Transverse colon (tissue), 4 donors: ENCODE measurements at regions not wholly inside any gene's neighbourhood (a gene's known extent, or its start where the extent isn't known, plus 50 kb on each side); places are given as distances from the start of the nearest gene placed in this dataset.

Source experiments
- DNase-seq: peaks from one replicate; pipeline ENCODE4 v3.0.0-alpha.2; 2019
- H3K27ac ChIP-seq, 4 donors: fragments of 200-600 bp; sonication (generic); 2 replicates each; pipeline ENCODE4 v1.5.1; 2016 to 2018; ENCODE audit warnings: inconsistent platforms in 4 of 4
- H3K27me3 ChIP-seq: fragments of 200-600 bp; sonication (generic); 2 replicates; pipeline ENCODE4 v1.5.1; 2017; ENCODE audit warnings: inconsistent platforms
- H3K36me3 ChIP-seq, 4 donors: fragments of 200-600 bp; sonication (generic); 2 replicates each; pipeline ENCODE4 v1.5.1; 2017 to 2019; ENCODE audit warnings: inconsistent platforms in 4 of 4
- H3K4me1 ChIP-seq, 4 donors: fragments of 200-600 bp; sonication (generic); 2 replicates each; pipeline ENCODE4 v1.5.1; 2017 to 2020; ENCODE audit warnings: inconsistent platforms in 4 of 4
- H3K4me3 ChIP-seq, 4 donors: fragments of 200-600 bp; sonication (generic); 1 replicate in 1 of 4; 2 replicates in 3 of 4; pipeline versions ENCODE4 v1.5.1 to v1.6.1; 2017 to 2019; ENCODE audit warnings: inconsistent platforms in 4 of 4
- H3K9me3 ChIP-seq, 2 donors: fragments of 200-600 bp; sonication (generic); 2 replicates each; pipeline ENCODE4 v1.5.1; 2017 to 2019; ENCODE audit warnings: inconsistent platforms in 2 of 2
- CTCF ChIP-seq, 5 experiments: fragments of 200-600 bp in 3 of 5; fragments of 450-650 bp in 2 of 5; sonication (generic) in 3 of 5; IDR thresholded peaks; 1 replicate in 2 of 5; 2 replicates in 3 of 5; pipeline ENCODE4 v1.5.1; 2016 to 2017; ENCODE audit warnings: antibody characterized with exemption in 5 of 5, inconsistent platforms in 3 of 5, mild to moderate bottlenecking in 2 of 5, moderate library complexity in 1 of 5
- EP300 ChIP-seq: sonication (generic); formaldehyde crosslinking; IDR thresholded peaks from one replicate; pipeline ENCODE4 v1.6.1; 2017; ENCODE audit warnings: antibody characterized with exemption, low read depth
- POLR2A ChIP-seq: fragments of 450-650 bp; IDR thresholded peaks from one replicate; pipeline ENCODE4 v1.6.1; 2016; ENCODE audit warnings: antibody characterized with exemption, mild to moderate bottlenecking, moderate library complexity
- POLR2AphosphoS5 ChIP-seq, 3 donors: sonication (generic); formaldehyde crosslinking; IDR thresholded peaks; one replicate each; pipeline ENCODE4 v1.6.1; 2016; ENCODE audit warnings: antibody characterized with exemption in 3 of 3
- whole genome bisulfite sequencing, 2 donors: methylation state at CpG; one replicate each; pipeline ENCODE4 v1.1.5; 2018; ENCODE audit warnings: low coverage in 1 of 2; 5-methylcytosine and 5-hydroxymethylcytosine counted together
- in situ Hi-C, 4 donors: fragments of 200-750 bp; cut with MboI; loops; one replicate each; pipeline versions ENCODE4 v1.15.0 to v1.15.1; 2017; ENCODE audit warnings: low sequenced_read_pairs in 3 of 4, low pct_ligation_motif_present in 1 of 4, low pct_unique_long_range_greater_than_20kb in 1 of 4
- intact Hi-C: fragments of 100-400 bp; cut with DNase I; formaldehyde crosslinking; loops from one replicate; pipeline ENCODE4 v1.15.1; 2023; ENCODE audit warnings: low total_unique reads

DNA sequence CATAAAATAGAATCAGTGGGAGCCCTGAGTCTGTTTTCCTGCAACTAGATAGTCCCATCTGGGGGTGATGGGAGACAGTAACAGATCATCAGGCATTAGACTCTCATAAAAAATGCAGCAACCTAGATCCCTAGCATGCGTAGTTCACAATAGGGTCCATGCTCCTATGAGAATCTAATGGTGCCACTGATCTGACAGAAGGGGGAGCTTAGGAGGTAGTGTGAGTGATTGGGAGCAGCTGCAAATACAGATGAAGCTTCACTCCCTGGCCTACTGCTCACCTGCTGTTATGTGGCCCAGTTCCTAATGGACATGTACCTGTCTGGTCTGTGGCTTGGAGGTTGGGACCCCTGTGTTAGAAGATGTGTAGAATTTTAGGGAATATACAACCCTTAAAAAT is 904.5 kb upstream of the EPHA7 start:
- H3K27me3 ChIP-seq: no peaks in the 10 kb centered on the region
- no peaks in the 10 kb centered on the region for H3K36me3 ChIP-seq
- no peaks in the 10 kb centered on the region for H3K4me1 ChIP-seq
- TF ChIP-seq POLR2AphosphoS5 (IDR thresholded peaks at IDR 0.05): no peak
- no peak for TF ChIP-seq POLR2A
- no peak for TF ChIP-seq EP300
- TF ChIP-seq CTCF (IDR thresholded peaks at IDR 0.05): no peak
- no peak overlapping the region for H3K4me3 ChIP-seq
- intact Hi-C loops: no loop called here
- in situ Hi-C loops: no loop called here
- DNase-seq: no peak
- H3K27ac ChIP-seq: no peak overlapping the region
- WGBS, 2 donors: 80 to 92% methylated on average over 1 of the region's 1 CpG
- no peaks in the 10 kb centered on the region for H3K9me3 ChIP-seq

DNA sequence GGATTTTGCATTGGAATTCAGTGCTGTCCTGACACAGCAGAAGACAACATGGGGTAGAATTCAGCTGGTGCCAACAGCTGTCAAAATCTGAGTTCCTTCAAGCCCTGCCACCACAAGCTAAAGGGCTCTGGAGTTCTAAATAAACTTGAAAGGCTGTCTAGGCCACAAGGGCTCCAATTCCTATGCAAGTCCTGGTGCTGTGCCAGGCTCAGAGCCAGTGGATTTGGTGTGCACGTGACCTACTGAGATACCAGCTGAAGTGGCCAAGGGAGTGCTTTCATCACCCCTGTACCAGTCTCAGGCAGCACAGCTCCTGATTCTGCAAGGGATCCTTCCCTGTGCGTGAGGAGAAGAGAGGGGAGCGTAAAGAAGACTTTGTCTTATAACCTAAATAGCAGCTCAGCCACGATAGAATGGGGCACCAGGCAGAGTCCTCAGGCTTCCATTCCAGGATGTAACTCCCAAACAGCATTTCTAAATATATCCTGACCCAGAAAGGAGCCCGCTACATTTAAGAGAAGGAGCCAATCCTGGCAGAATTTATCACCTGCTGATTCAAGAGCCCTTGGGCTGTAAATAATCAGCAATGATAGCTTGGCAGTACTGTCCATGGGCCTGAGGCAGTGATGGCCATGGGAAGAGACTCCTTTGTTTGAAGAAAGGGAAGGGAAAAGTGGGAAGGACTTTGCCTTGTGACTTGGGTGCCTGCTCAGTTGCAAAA is 881.2 kb upstream of the EPHA7 start:
- H3K9me3 ChIP-seq: no peaks in the 10 kb centered on the region
- 80 to 91% methylated on average over 1 to 5 of the region's 5 CpGs for WGBS, 2 donors
- no peak overlapping the region for H3K27ac ChIP-seq
- in situ Hi-C loops (no loop called here), intact Hi-C loops (no loop called here)
- H3K27me3 ChIP-seq: no peaks in the 10 kb centered on the region
- TF ChIP-seq POLR2AphosphoS5 (IDR thresholded peaks at IDR 0.05): no peak
- no peak for TF ChIP-seq POLR2A
- TF ChIP-seq CTCF (IDR thresholded peaks at IDR 0.05): no peak
- TF ChIP-seq EP300: no peak
- no peaks in the 10 kb centered on the region for H3K36me3 ChIP-seq
- DNase-seq: no peak
- H3K4me3 ChIP-seq: no peak overlapping the region
- no peaks in the 10 kb centered on the region for H3K4me1 ChIP-seq

DNA sequence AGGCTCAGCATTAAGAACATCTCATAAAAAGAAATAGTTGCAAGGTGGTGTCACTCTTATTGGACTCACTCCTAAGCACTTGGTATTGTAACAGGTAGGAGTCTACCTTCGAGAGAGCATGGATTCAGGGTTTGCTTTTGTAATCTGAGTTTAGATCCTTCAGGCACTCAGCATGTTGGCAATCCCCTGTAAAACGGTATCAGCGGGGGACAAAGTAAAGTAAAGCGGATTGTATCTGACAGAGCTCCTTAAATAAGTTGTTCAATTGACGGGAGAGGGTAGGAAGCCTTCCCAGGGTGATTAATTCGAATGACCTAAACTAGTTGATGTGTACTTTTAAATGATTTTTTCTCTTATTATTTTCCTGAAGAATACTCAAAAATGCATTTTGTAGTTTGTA is 869.8 kb upstream of the EPHA7 start:
- intact Hi-C loops: no loop called here
- no peak for TF ChIP-seq EP300
- no peak for TF ChIP-seq POLR2AphosphoS5 (IDR thresholded peaks at IDR 0.05)
- TF ChIP-seq POLR2A: no peak
- TF ChIP-seq CTCF (IDR thresholded peaks at IDR 0.05): no peak
- Histone ChIP-seq H3K4me1 (no peaks in the 10 kb centered on the region), H3K27ac (no peak overlapping the region), H3K36me3 (no peaks in the 10 kb centered on the region), H3K4me3 (no peak overlapping the region), H3K9me3 (no peaks in the 10 kb centered on the region), H3K27me3 (no peaks in the 10 kb centered on the region)
- 77 to 85% methylated on average over 6 of the region's 6 CpGs for WGBS, 2 donors
- no peak for DNase-seq
- in situ Hi-C loops: no loop called here

GRCh38 chr6:94278146-94278545 is 858.8 kb upstream of the EPHA7 start:
- intact Hi-C loops: no loop called here
- Histone ChIP-seq H3K4me3 (no peak overlapping the region), H3K4me1 (no peaks in the 10 kb centered on the region), H3K27me3 (no peaks in the 10 kb centered on the region), H3K9me3 (no peaks in the 10 kb centered on the region), H3K36me3 (no peaks in the 10 kb centered on the region), H3K27ac (no peak overlapping the region)
- TF ChIP-seq CTCF (IDR thresholded peaks at IDR 0.05): no peak
- no peak for TF ChIP-seq POLR2AphosphoS5 (IDR thresholded peaks at IDR 0.05)
- TF ChIP-seq EP300: no peak
- no peak for TF ChIP-seq POLR2A
- DNase-seq: no peak
- in situ Hi-C loops: no loop called here
- WGBS, 2 donors: 71 to 73% methylated on average over 5 of the region's 5 CpGs
